ENCODE measurements at regions not wholly inside any gene's neighbourhood (a gene's known extent, or its start where the extent isn't known, plus 50 kb on each side); places are given as distances from the start of the nearest gene placed in this dataset.

- in situ Hi-C loops (cut with HindIII; ENCODE audit: low sequenced_read_pairs) = no loop called here
Measured at GRCh38 chr9:110104261-110104809, 103.6 kb downstream of the C9orf152 start.

GRCh38 chr9:110105107-110105506 lies 102.9 kb downstream of the C9orf152 start:
- no peak overlapping the region for H3K4me3 ChIP-seq (ENCODE audit: low read depth, low read length)
- no peak for TF ChIP-seq CTCF (IDR thresholded peaks at IDR 0.05; ENCODE audit: low read depth, low read length, missing control alignments)
- no peak for DNase-seq (ENCODE audit: low read depth)
- in situ Hi-C loops (cut with HindIII; ENCODE audit: low sequenced_read_pairs) = no loop called here

More at GRCh38 chr9:110104261-110104809, 103.6 kb downstream of the C9orf152 start:
- DNase-seq (ENCODE audit: low read depth) = no peak
- no peak overlapping the region for H3K4me3 ChIP-seq (ENCODE audit: low read depth, low read length)
- TF ChIP-seq CTCF (IDR thresholded peaks at IDR 0.05; ENCODE audit: low read depth, low read length, missing control alignments) = no peak

GRCh38 chr9:110106661-110107060 lies 101.3 kb downstream of the C9orf152 start:
- no peak for TF ChIP-seq CTCF (IDR thresholded peaks at IDR 0.05; ENCODE audit: low read depth, low read length, missing control alignments)
- H3K4me3 ChIP-seq (ENCODE audit: low read depth, low read length) = no peak overlapping the region
- in situ Hi-C loops (cut with HindIII; ENCODE audit: low sequenced_read_pairs) = no loop called here
- DNase-seq (ENCODE audit: low read depth) = no peak

GRCh38 chr9:110109333-110110092 lies 98.4 kb downstream of the C9orf152 start:
- H3K4me3 ChIP-seq (ENCODE audit: low read depth, low read length) = no peak overlapping the region
- in situ Hi-C loops (cut with HindIII; ENCODE audit: low sequenced_read_pairs) = no loop called here
- DNase-seq (ENCODE audit: low read depth) = no peak
- no peak for TF ChIP-seq CTCF (IDR thresholded peaks at IDR 0.05; ENCODE audit: low read depth, low read length, missing control alignments)

- TF ChIP-seq CTCF (IDR thresholded peaks at IDR 0.05; ENCODE audit: low read depth, low read length, missing control alignments) = no peak
Measured at GRCh38 chr9:110110154-110110553, 97.8 kb downstream of the C9orf152 start.

GRCh38 chr9:110111868-110112267 lies 96.1 kb downstream of the C9orf152 start:
- in situ Hi-C loops (cut with HindIII; ENCODE audit: low sequenced_read_pairs) = no loop called here
- no peak for DNase-seq (ENCODE audit: low read depth)
- no peak overlapping the region for H3K4me3 ChIP-seq (ENCODE audit: low read depth, low read length)
- TF ChIP-seq CTCF (IDR thresholded peaks at IDR 0.05; ENCODE audit: low read depth, low read length, missing control alignments) = no peak

More at GRCh38 chr9:110110154-110110553, 97.8 kb downstream of the C9orf152 start:
- DNase-seq (ENCODE audit: low read depth) = no peak
- H3K4me3 ChIP-seq (ENCODE audit: low read depth, low read length) = no peak overlapping the region
- in situ Hi-C loops (cut with HindIII; ENCODE audit: low sequenced_read_pairs) = no loop called here

All from astrocyte of the cerebellum (primary cell).